SK-N-SH (cell line): ENCODE measurements at regions not wholly inside any gene's neighbourhood (a gene's known extent, or its start where the extent isn't known, plus 50 kb on each side); places are given as distances from the start of the nearest gene placed in this dataset.

Experiments used
- CTCF ChIA-PET: fragments of 300-600, 350-600 bp; formaldehyde crosslinking; extraction: SDS; loops from one replicate; lab custom pipeline; 2021; lab: Yijun Ruan, JAX
- POLR2A ChIA-PET: fragments of 350-600 bp; sonication (Branson Sonifier 250); formaldehyde crosslinking; extraction: SDS; loops from one replicate; lab custom pipeline; 2020; ENCODE audit warnings: antibody characterized with exemption, inconsistent platforms; lab: Yijun Ruan, JAX
- DNase-seq: peaks from one replicate; pipeline ENCODE4 v3.0.0; 2012
- H2AFZ ChIP-seq: fragments of 200-600 bp; sonication (generic); 2 replicates; pipeline ENCODE4 v1.8.1; 2016; ENCODE audit warnings: antibody characterized with exemption, mild to moderate bottlenecking, low read depth
- H3F3A ChIP-seq: fragments of 200-600 bp; sonication (generic); replicated peaks from 2 replicates; pipeline ENCODE3; 2016; ENCODE audit warnings: antibody characterized with exemption, mild to moderate bottlenecking; ENCODE audit not compliant: insufficient read depth
- H3K27ac ChIP-seq, 2 experiments: fragments of 200-500 bp in 1 of 2; fragments of 200-600 bp in 1 of 2; sonication (Bioruptor generic) in 1 of 2; sonication (generic), shearing (Covaris generic) in 1 of 2; 2 replicates each; pipeline versions ENCODE4 v1.5.1 to v1.6.1; 2014 to 2016; ENCODE audit warnings: low read depth in 2 of 2, inconsistent platforms in 1 of 2, low read length in 1 of 2, mild to moderate bottlenecking in 1 of 2, mixed read lengths in 1 of 2
- H3K27me3 ChIP-seq: fragments of 200-600 bp; sonication (generic), shearing (Covaris generic); 2 replicates; pipeline ENCODE4 v1.6.1; 2016; ENCODE audit warnings: mixed run types; ENCODE audit not compliant: insufficient read depth
- H3K36me3 ChIP-seq, 2 experiments: fragments of 200-500 bp in 1 of 2; fragments of 200-600 bp in 1 of 2; sonication (Bioruptor generic) in 1 of 2; sonication (generic) in 1 of 2; replicated peaks in 1 of 2; 2 replicates each; pipeline versions ENCODE3 to v1.5.1; 2014 to 2016; ENCODE audit warnings: low read length in 1 of 2, mild to moderate bottlenecking in 1 of 2; ENCODE audit not compliant: insufficient read depth in 2 of 2, control insufficient read depth in 1 of 2
- H3K4me1 ChIP-seq, 2 experiments: fragments of 200-500 bp in 1 of 2; fragments of 200-600 bp in 1 of 2; sonication (Bioruptor generic) in 1 of 2; sonication (generic), shearing (Covaris generic) in 1 of 2; 2 replicates each; pipeline versions ENCODE4 v1.5.1 to v1.6.1; 2014 to 2016; ENCODE audit warnings: low read depth in 1 of 2, low read length in 1 of 2, mixed run types in 1 of 2; ENCODE audit not compliant: insufficient read depth in 2 of 2, control insufficient read depth in 1 of 2
- H3K4me2 ChIP-seq: fragments of 200-600 bp; sonication (generic), shearing (Covaris generic); 2 replicates; pipeline ENCODE4 v1.6.1; 2017; ENCODE audit warnings: mixed run types
- H3K4me3 ChIP-seq, 2 experiments: fragments of 200-500 bp in 1 of 2; fragments of 200-600 bp in 1 of 2; sonication (Bioruptor generic) in 1 of 2; sonication (generic), shearing (Covaris generic) in 1 of 2; 2 replicates each; pipeline versions ENCODE4 v1.5.1 to v1.8.1; 2014 to 2016; ENCODE audit warnings: low read depth in 2 of 2, inconsistent platforms in 1 of 2, low read length in 1 of 2, mild to moderate bottlenecking in 1 of 2, mixed read lengths in 1 of 2, moderate library complexity in 1 of 2
- H3K79me2 ChIP-seq: fragments of 200-600 bp; sonication (generic); 2 replicates; pipeline ENCODE4 v1.8.1; 2017; ENCODE audit warnings: mild to moderate bottlenecking; ENCODE audit not compliant: insufficient read depth
- H3K9ac ChIP-seq: fragments of 200-600 bp; sonication (generic); 2 replicates; pipeline ENCODE4 v1.6.1; 2017; ENCODE audit warnings: mixed run types
- H3K9me2 ChIP-seq: fragments of 200-600 bp; sonication (generic); 2 replicates; pipeline ENCODE4 v1.6.1; 2017; ENCODE audit warnings: mixed run types
- H3K9me3 ChIP-seq: fragments of 200-600 bp; sonication (generic); 2 replicates; pipeline ENCODE4 v1.6.1; 2017; ENCODE audit warnings: mixed run types, mild to moderate bottlenecking, moderate library complexity
- H4K20me1 ChIP-seq: fragments of 200-600 bp; sonication (generic); 2 replicates; pipeline ENCODE4 v1.6.1; 2017; ENCODE audit warnings: mild to moderate bottlenecking, mixed run types; ENCODE audit not compliant: insufficient read depth
- CHD2 ChIP-seq: fragments of 150-350 bp; IDR thresholded peaks from 2 replicates; pipeline ENCODE4 v1.6.1; 2018; ENCODE audit warnings: low read length; ENCODE audit not compliant: partially characterized antibody
- FOSL2 ChIP-seq: IDR thresholded peaks from 2 replicates; pipeline ENCODE4 v1.4.0; 2012; ENCODE audit warnings: low read depth, mild to moderate bottlenecking, moderate library complexity, borderline replicate concordance
- GATA2 ChIP-seq: sonication (generic); formaldehyde crosslinking; IDR thresholded peaks from 2 replicates; pipeline ENCODE4 v1.5.0; 2020; ENCODE audit warnings: mild to moderate bottlenecking, missing genetic modification reagents
- MXI1 ChIP-seq: IDR thresholded peaks from 2 replicates; pipeline ENCODE4 v1.6.1; 2012; ENCODE audit warnings: mild to moderate bottlenecking, low read depth, low read length, improper control_type of control experiment
- POLR2AphosphoS5 ChIP-seq: IDR thresholded peaks from 2 replicates; pipeline ENCODE4 v1.6.1; 2012; ENCODE audit warnings: low read depth, low read length
- RAD21 ChIP-seq: IDR thresholded peaks from 2 replicates; pipeline ENCODE4 v1.6.1; 2012; ENCODE audit warnings: mild to moderate bottlenecking, low read length
- RCOR1 ChIP-seq: fragments of 150-350 bp; IDR thresholded peaks from 2 replicates; pipeline ENCODE4 v1.6.1; 2017; ENCODE audit warnings: antibody characterized with exemption, low read length
- RFX5 ChIP-seq: IDR thresholded peaks from 2 replicates; pipeline ENCODE4 v1.6.1; 2012; ENCODE audit warnings: mild to moderate bottlenecking, improper control_type of control experiment, low read length
- RXRA ChIP-seq: IDR thresholded peaks from 2 replicates; pipeline ENCODE4 v1.4.0; 2012; ENCODE audit warnings: low read depth, mild to moderate bottlenecking, borderline replicate concordance
- SIN3A ChIP-seq: IDR thresholded peaks from 2 replicates; pipeline ENCODE4 v1.6.1; 2012; ENCODE audit warnings: low read depth, mild to moderate bottlenecking, low read length, moderate library complexity, borderline replicate concordance
- SMC3 ChIP-seq: IDR thresholded peaks from 2 replicates; pipeline ENCODE4 v1.6.1; 2012; ENCODE audit warnings: low read depth, low read length, improper control_type of control experiment
- TEAD4 ChIP-seq: IDR thresholded peaks from 2 replicates; pipeline ENCODE4 v1.4.0; 2012; ENCODE audit warnings: mild to moderate bottlenecking, borderline replicate concordance; ENCODE audit not compliant: insufficient read depth
- YY1 ChIP-seq: IDR thresholded peaks from 2 replicates; pipeline ENCODE4 v1.4.0; 2012; ENCODE audit warnings: low read depth, mild to moderate bottlenecking
- WGBS: methylation state at CpG from one replicate; pipeline ENCODE4 v1.1.6; 2017; ENCODE audit warnings: low lambda C conversion rate; 5-methylcytosine and 5-hydroxymethylcytosine counted together
- TF ChIP-seq, protein P1 (sequence below): IDR thresholded peaks from 2 replicates; pipeline ENCODE4 v1.6.1; 2012; ENCODE audit warnings: mild to moderate bottlenecking, low read depth, low read length, moderate library complexity
- TF ChIP-seq, protein P2 (sequence below): fragments of 150-350 bp; IDR thresholded peaks from 2 replicates; pipeline ENCODE4 v1.6.1; 2017; ENCODE audit warnings: antibody characterized with exemption, low read length, low read depth, borderline replicate concordance
- TF ChIP-seq, protein P3 (sequence below): IDR thresholded peaks from 2 replicates; pipeline ENCODE4 v1.4.0; 2012; ENCODE audit warnings: low read depth, borderline replicate concordance
- TF ChIP-seq, protein P4 (sequence below): fragments of 200-600 bp; sonication (generic); IDR thresholded peaks from 2 replicates; pipeline ENCODE4 v1.6.1; 2017; ENCODE audit warnings: antibody characterized with exemption, mild to moderate bottlenecking, moderate library complexity

DNA sequence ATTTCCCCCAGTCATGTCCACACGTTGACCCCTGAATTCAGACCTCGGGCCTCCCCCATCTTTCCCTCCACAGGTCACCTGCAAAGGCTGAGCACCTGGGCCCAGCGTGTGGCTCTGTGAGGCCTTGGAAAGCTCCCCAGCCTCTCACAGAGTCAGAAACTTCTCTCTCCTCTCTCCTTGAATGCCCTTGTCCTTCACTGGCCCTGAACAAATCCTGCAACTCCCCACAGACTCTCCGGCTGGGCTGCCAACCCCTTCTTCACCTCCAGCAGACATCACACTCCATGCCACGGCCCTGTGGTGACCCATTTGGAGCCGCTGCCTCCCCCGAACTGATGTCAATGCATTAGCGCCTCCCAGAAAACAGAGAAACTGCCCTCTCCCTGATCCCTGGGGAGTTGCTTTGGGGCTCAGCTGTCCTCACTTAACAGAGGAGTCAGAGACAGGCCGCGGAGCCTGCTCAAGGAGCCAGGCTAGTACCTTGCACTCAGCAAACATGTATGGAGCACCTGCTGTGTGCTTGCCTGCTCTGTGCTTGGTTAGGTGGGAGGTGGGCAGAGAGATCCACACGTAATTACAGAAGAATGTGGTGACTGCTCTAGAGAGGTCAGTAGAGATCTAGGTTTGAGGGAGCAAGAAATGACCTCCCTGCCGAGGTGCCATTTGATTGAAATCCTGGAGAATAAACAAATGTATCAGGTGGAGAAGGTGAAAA lies 99.2 kb upstream of the PWP1 start (continued):
- TF ChIP-seq, protein P1, sequence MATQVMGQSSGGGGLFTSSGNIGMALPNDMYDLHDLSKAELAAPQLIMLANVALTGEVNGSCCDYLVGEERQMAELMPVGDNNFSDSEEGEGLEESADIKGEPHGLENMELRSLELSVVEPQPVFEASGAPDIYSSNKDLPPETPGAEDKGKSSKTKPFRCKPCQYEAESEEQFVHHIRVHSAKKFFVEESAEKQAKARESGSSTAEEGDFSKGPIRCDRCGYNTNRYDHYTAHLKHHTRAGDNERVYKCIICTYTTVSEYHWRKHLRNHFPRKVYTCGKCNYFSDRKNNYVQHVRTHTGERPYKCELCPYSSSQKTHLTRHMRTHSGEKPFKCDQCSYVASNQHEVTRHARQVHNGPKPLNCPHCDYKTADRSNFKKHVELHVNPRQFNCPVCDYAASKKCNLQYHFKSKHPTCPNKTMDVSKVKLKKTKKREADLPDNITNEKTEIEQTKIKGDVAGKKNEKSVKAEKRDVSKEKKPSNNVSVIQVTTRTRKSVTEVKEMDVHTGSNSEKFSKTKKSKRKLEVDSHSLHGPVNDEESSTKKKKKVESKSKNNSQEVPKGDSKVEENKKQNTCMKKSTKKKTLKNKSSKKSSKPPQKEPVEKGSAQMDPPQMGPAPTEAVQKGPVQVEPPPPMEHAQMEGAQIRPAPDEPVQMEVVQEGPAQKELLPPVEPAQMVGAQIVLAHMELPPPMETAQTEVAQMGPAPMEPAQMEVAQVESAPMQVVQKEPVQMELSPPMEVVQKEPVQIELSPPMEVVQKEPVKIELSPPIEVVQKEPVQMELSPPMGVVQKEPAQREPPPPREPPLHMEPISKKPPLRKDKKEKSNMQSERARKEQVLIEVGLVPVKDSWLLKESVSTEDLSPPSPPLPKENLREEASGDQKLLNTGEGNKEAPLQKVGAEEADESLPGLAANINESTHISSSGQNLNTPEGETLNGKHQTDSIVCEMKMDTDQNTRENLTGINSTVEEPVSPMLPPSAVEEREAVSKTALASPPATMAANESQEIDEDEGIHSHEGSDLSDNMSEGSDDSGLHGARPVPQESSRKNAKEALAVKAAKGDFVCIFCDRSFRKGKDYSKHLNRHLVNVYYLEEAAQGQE, result no peak
- no peak for TF ChIP-seq RAD21
- TF ChIP-seq RFX5, result no peak
- TF ChIP-seq SIN3A, result no peak
- TF ChIP-seq, protein P2, sequence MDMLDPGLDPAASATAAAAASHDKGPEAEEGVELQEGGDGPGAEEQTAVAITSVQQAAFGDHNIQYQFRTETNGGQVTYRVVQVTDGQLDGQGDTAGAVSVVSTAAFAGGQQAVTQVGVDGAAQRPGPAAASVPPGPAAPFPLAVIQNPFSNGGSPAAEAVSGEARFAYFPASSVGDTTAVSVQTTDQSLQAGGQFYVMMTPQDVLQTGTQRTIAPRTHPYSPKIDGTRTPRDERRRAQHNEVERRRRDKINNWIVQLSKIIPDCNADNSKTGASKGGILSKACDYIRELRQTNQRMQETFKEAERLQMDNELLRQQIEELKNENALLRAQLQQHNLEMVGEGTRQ, result no peak
- TF ChIP-seq CHD2, result no peak
- TF ChIP-seq TEAD4, result no peak
- no peak for TF ChIP-seq RCOR1
- TF ChIP-seq RXRA, result no peak
- TF ChIP-seq, protein P3, sequence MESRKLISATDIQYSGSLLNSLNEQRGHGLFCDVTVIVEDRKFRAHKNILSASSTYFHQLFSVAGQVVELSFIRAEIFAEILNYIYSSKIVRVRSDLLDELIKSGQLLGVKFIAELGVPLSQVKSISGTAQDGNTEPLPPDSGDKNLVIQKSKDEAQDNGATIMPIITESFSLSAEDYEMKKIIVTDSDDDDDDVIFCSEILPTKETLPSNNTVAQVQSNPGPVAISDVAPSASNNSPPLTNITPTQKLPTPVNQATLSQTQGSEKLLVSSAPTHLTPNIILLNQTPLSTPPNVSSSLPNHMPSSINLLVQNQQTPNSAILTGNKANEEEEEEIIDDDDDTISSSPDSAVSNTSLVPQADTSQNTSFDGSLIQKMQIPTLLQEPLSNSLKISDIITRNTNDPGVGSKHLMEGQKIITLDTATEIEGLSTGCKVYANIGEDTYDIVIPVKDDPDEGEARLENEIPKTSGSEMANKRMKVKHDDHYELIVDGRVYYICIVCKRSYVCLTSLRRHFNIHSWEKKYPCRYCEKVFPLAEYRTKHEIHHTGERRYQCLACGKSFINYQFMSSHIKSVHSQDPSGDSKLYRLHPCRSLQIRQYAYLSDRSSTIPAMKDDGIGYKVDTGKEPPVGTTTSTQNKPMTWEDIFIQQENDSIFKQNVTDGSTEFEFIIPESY, result no peak

DNA sequence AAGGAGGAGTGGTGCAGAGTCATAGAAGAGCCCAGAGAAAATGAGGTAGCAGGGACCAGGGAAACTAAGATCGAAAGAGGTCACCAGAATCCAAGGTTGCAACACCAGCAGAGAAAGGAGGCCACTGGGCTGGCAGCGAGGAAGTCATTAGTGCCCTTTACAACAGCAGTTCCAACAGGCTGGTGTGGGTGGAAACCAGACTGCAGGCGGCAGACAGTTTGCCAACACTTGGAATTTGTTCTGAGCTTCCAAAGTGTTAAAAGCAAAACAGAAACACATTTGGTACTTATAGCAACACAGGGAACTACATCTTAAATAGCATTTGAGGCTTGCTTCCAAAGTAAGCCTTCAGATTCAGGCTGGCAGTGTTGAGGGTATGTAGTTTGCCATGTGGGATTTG lies 95.2 kb upstream of the PWP1 start:
- Histone ChIP-seq H3K4me3 (no peak overlapping the region), H3K9ac (no peak overlapping the region), H4K20me1 (no peaks in the 10 kb centered on the region), H3K36me3 (no peaks in the 10 kb centered on the region), H3K4me2 (no peak overlapping the region), H3K27me3 (no peaks in the 10 kb centered on the region), H3K27ac (no peak overlapping the region), H3K4me1 (no peaks in the 10 kb centered on the region), H3K9me2 (no peaks in the 10 kb centered on the region), H3K9me3 (no peaks in the 10 kb centered on the region), H3F3A (no peaks in the 10 kb centered on the region), H3K79me2 (no peaks in the 10 kb centered on the region), H2AFZ (no peak overlapping the region)
- 51% methylated on average over 3 of the region's 3 CpGs for WGBS
- no peak for TF ChIP-seq RXRA
- TF ChIP-seq, protein P1, result no peak
- no peak for TF ChIP-seq MXI1
- TF ChIP-seq SMC3, result no peak
- no peak for TF ChIP-seq POLR2AphosphoS5
- TF ChIP-seq YY1, result no peak
- no peak for TF ChIP-seq SIN3A
- TF ChIP-seq GATA2, result no peak
- no peak for TF ChIP-seq FOSL2
- TF ChIP-seq, protein P4, sequence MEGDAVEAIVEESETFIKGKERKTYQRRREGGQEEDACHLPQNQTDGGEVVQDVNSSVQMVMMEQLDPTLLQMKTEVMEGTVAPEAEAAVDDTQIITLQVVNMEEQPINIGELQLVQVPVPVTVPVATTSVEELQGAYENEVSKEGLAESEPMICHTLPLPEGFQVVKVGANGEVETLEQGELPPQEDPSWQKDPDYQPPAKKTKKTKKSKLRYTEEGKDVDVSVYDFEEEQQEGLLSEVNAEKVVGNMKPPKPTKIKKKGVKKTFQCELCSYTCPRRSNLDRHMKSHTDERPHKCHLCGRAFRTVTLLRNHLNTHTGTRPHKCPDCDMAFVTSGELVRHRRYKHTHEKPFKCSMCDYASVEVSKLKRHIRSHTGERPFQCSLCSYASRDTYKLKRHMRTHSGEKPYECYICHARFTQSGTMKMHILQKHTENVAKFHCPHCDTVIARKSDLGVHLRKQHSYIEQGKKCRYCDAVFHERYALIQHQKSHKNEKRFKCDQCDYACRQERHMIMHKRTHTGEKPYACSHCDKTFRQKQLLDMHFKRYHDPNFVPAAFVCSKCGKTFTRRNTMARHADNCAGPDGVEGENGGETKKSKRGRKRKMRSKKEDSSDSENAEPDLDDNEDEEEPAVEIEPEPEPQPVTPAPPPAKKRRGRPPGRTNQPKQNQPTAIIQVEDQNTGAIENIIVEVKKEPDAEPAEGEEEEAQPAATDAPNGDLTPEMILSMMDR, result no peak
- CTCF ChIA-PET, result interaction anchor here (0.7 kb wide), 1 partner anchor 18 kb away, joined by 3 read pairs; no protein-coding TSS in a partner anchor
- DNase-seq, result no peak
- POLR2A ChIA-PET, result no interaction called here
